T-helper 2 cell (primary cell): ENCODE measurements at regions not wholly inside any gene's neighbourhood (a gene's known extent, or its start where the extent isn't known, plus 50 kb on each side); places are given as distances from the start of the nearest gene placed in this dataset.
"Not testable (repeated sequence)": the region's sequence is repeated elsewhere in the genome, so short reads cannot be mapped to it uniquely, and the experiment has no call there.

Experiments used
- DNase-seq, 5 experiments: peaks; one replicate each; pipeline versions ENCODE4 v3.0.0 to v3.0.0-alpha.2; 2012 to 2022

GRCh38 chr5:81825237-81825636, 74.3 kb upstream of the SSBP2 start:
- DNase-seq, result no peak

GRCh38 chr5:81823736-81824135, 72.8 kb upstream of the SSBP2 start:
- not testable (repeated sequence) for DNase-seq

GRCh38 chr5:81820863-81821262, 70.0 kb upstream of the SSBP2 start:
- DNase-seq, result no peak

GRCh38 chr5:81820318-81820636, 69.4 kb upstream of the SSBP2 start:
- DNase-seq, result no peak

GRCh38 chr5:81819556-81820317, 68.8 kb upstream of the SSBP2 start:
- no peak for DNase-seq

- peak in 2 of 5 experiments; percentile 8 to 65 for DNase-seq
Measured at GRCh38 chr5:81817980-81818379, 67.1 kb upstream of the SSBP2 start.

- no peak for DNase-seq
Measured at GRCh38 chr5:81817086-81817485, 66.2 kb upstream of the SSBP2 start.

GRCh38 chr5:81815321-81815720, 64.4 kb upstream of the SSBP2 start:
- no peak for DNase-seq

- no peak for DNase-seq
Measured at GRCh38 chr5:81808106-81808505, 57.2 kb upstream of the SSBP2 start.

- DNase-seq, result peak in 1 of 5 experiments; percentile 11
Measured at GRCh38 chr5:81805086-81805485, 54.2 kb upstream of the SSBP2 start.

GRCh38 chr5:81803812-81804211, 52.9 kb upstream of the SSBP2 start:
- no peak for DNase-seq

GRCh38 chr5:81802625-81803024, 51.7 kb upstream of the SSBP2 start:
- no peak for DNase-seq

- DNase-seq, result no peak
Measured at GRCh38 chr5:81802020-81802419, 51.1 kb upstream of the SSBP2 start.

GRCh38 chr5:81800797-81801196, 49.9 kb upstream of the SSBP2 start:
- DNase-seq, result no peak
